Astrocyte (in vitro differentiated cells and primary cell): ENCODE measurements at regions not wholly inside any gene's neighbourhood (a gene's known extent, or its start where the extent isn't known, plus 50 kb on each side); places are given as distances from the start of the nearest gene placed in this dataset.

ENCODE experiments used
- DNase-seq: peaks from one replicate; pipeline ENCODE4 v3.0.0-alpha.2; 2010; ENCODE audit warnings: low read depth
- FAIRE-seq: peaks from 2 replicates; lab custom pipeline; 2011; peaks lifted over from hg19 to GRCh38; lab: Jason Lieb, UNC
- H2AFZ ChIP-seq: 2 replicates; pipeline ENCODE4 v1.6.0; 2012; ENCODE audit warnings: low read depth, low read length, inconsistent platforms
- H3K27ac ChIP-seq: 2 replicates; pipeline ENCODE4 v1.5.1; 2011; ENCODE audit warnings: low read depth, low read length, inconsistent platforms
- H3K27me3 ChIP-seq: 2 replicates; pipeline ENCODE4 v1.6.0; 2011; ENCODE audit warnings: low read length, inconsistent platforms; ENCODE audit not compliant: insufficient read depth
- H3K36me3 ChIP-seq: 2 replicates; pipeline ENCODE4 v1.5.1; 2011; ENCODE audit warnings: low read length, inconsistent platforms; ENCODE audit not compliant: insufficient read depth
- H3K4me1 ChIP-seq: 2 replicates; pipeline ENCODE4 v1.5.1; 2011; ENCODE audit warnings: low read length, inconsistent platforms; ENCODE audit not compliant: insufficient read depth
- H3K4me2 ChIP-seq: 2 replicates; pipeline ENCODE4 v1.6.0; 2012; ENCODE audit warnings: low read length, inconsistent platforms
- H3K4me3 ChIP-seq: 2 replicates; pipeline ENCODE4 v1.5.1; 2011; ENCODE audit warnings: low read depth, mild to moderate bottlenecking, low read length, inconsistent platforms; ENCODE audit not compliant: insufficient read depth
- H3K79me2 ChIP-seq: 2 replicates; pipeline ENCODE4 v1.6.0; 2012; ENCODE audit warnings: mild to moderate bottlenecking, low read length, inconsistent platforms; ENCODE audit not compliant: insufficient read depth
- H3K9ac ChIP-seq: 2 replicates; pipeline ENCODE4 v1.6.0; 2012; ENCODE audit warnings: mild to moderate bottlenecking, low read length, inconsistent platforms
- H3K9me3 ChIP-seq: 2 replicates; pipeline ENCODE4 v1.5.1; 2012; ENCODE audit warnings: low read depth, mild to moderate bottlenecking, low read length, inconsistent platforms; ENCODE audit not compliant: insufficient read depth
- H4K20me1 ChIP-seq: 2 replicates; pipeline ENCODE4 v1.6.0; 2012; ENCODE audit warnings: low read length, inconsistent platforms; ENCODE audit not compliant: insufficient read depth
- H3K27ac Mint-ChIP-seq: one replicate; pipeline ENCODE4 v1.8.0; 2021; ENCODE audit warnings: mild to moderate bottlenecking, mixed read lengths; ENCODE audit not compliant: unreplicated experiment
- H3K27me3 Mint-ChIP-seq: one replicate; pipeline ENCODE4 v1.8.0; 2021; ENCODE audit warnings: low read depth, mixed read lengths; ENCODE audit not compliant: unreplicated experiment
- H3K36me3 Mint-ChIP-seq: one replicate; pipeline ENCODE4 v1.8.0; 2021; ENCODE audit warnings: low read depth, mixed read lengths; ENCODE audit not compliant: unreplicated experiment
- H3K4me1 Mint-ChIP-seq: one replicate; pipeline ENCODE4 v1.8.0; 2021; ENCODE audit warnings: low read depth, mixed read lengths; ENCODE audit not compliant: unreplicated experiment
- H3K4me3 Mint-ChIP-seq: one replicate; pipeline ENCODE4 v1.8.0; 2021; ENCODE audit warnings: mild to moderate bottlenecking, moderate library complexity, mixed read lengths; ENCODE audit not compliant: unreplicated experiment
- H3K9me3 Mint-ChIP-seq: one replicate; pipeline ENCODE4 v1.8.0; 2021; ENCODE audit warnings: mild to moderate bottlenecking, mixed read lengths; ENCODE audit not compliant: unreplicated experiment
- CTCF ChIP-seq: IDR thresholded peaks from 2 replicates; pipeline ENCODE4 v1.5.1; 2011; ENCODE audit warnings: low read depth, mild to moderate bottlenecking, inconsistent platforms, low read length, moderate library complexity; ENCODE audit not compliant: insufficient read depth
- EZH2 ChIP-seq: IDR thresholded peaks from 2 replicates; pipeline ENCODE4 v1.6.1; 2012; ENCODE audit warnings: mild to moderate bottlenecking, low read length, inconsistent platforms; ENCODE audit not compliant: insufficient read depth

GRCh38 chr11:133762538-133762937, 82.8 kb downstream of the SPATA19 start:
- no peak for FAIRE-seq

GRCh38 chr11:133753150-133753549, 92.2 kb downstream of the SPATA19 start:
- no peaks in the 10 kb centered on the region for H3K79me2 ChIP-seq
- H3K27me3 ChIP-seq = no peaks in the 10 kb centered on the region
- Mint-ChIP-seq H3K4me3 (no peak overlapping the region), H3K4me1 (peaks cover 2% of the 10 kb centered on the region), H3K36me3 (no peaks in the 10 kb centered on the region), H3K9me3 (peaks cover 2% of the 10 kb centered on the region), H3K27ac (no peak overlapping the region), H3K27me3 (peaks cover 8% of the 10 kb centered on the region)
- H2AFZ ChIP-seq = no peak overlapping the region
- H3K9me3 ChIP-seq = peaks cover 7% of the 10 kb centered on the region
- H3K9ac ChIP-seq = no peak overlapping the region
- H4K20me1 ChIP-seq = no peaks in the 10 kb centered on the region
- H3K4me3 ChIP-seq = no peak overlapping the region
- H3K27ac ChIP-seq = no peak overlapping the region
- H3K4me1 ChIP-seq = no peaks in the 10 kb centered on the region
- no peak for DNase-seq
- TF ChIP-seq EZH2 (no peak), CTCF (no peak)
- no peak overlapping the region for H3K4me2 ChIP-seq
- H3K36me3 ChIP-seq = no peaks in the 10 kb centered on the region
- no peak for FAIRE-seq

More at GRCh38 chr11:133762538-133762937, 82.8 kb downstream of the SPATA19 start:
- H3K79me2 ChIP-seq = no peaks in the 10 kb centered on the region
- H3K27me3 ChIP-seq = no peaks in the 10 kb centered on the region
- no peak overlapping the region for H2AFZ ChIP-seq
- H3K4me3 ChIP-seq = no peak overlapping the region
- no peak for DNase-seq
- Mint-ChIP-seq H3K27me3 (no peaks in the 10 kb centered on the region), H3K9me3 (peaks cover 5% of the 10 kb centered on the region), H3K4me3 (no peak overlapping the region), H3K4me1 (no peaks in the 10 kb centered on the region), H3K36me3 (no peaks in the 10 kb centered on the region), H3K27ac (no peak overlapping the region)
- H3K27ac ChIP-seq = no peak overlapping the region
- H3K9ac ChIP-seq = no peak overlapping the region
- no peak overlapping the region for H3K4me2 ChIP-seq
- TF ChIP-seq EZH2 (no peak), CTCF (no peak)
- H3K36me3 ChIP-seq = no peaks in the 10 kb centered on the region
- peaks cover 7% of the 10 kb centered on the region for H3K9me3 ChIP-seq
- no peaks in the 10 kb centered on the region for H3K4me1 ChIP-seq
- H4K20me1 ChIP-seq = no peaks in the 10 kb centered on the region

GRCh38 chr11:133749841-133750240, 95.5 kb downstream of the SPATA19 start:
- no peak overlapping the region for H3K9ac ChIP-seq
- H3K27ac ChIP-seq = no peak overlapping the region
- no peak overlapping the region for H2AFZ ChIP-seq
- H3K4me1 Mint-ChIP-seq = peaks cover 7% of the 10 kb centered on the region
- H3K4me3 Mint-ChIP-seq = no peak overlapping the region
- H3K27me3 ChIP-seq = no peaks in the 10 kb centered on the region
- H3K4me1 ChIP-seq = no peaks in the 10 kb centered on the region
- no peaks in the 10 kb centered on the region for H4K20me1 ChIP-seq
- H3K27ac Mint-ChIP-seq = no peak overlapping the region
- no peak overlapping the region for H3K4me2 ChIP-seq
- peaks cover 5% of the 10 kb centered on the region for H3K9me3 ChIP-seq
- H3K9me3 Mint-ChIP-seq = peaks cover 2% of the 10 kb centered on the region
- H3K36me3 Mint-ChIP-seq = no peaks in the 10 kb centered on the region
- no peaks in the 10 kb centered on the region for H3K36me3 ChIP-seq
- no peak overlapping the region for H3K4me3 ChIP-seq
- DNase-seq = no peak
- no peak for TF ChIP-seq EZH2
- TF ChIP-seq CTCF = no peak
- no peak for FAIRE-seq
- H3K27me3 Mint-ChIP-seq = peaks cover 14% of the 10 kb centered on the region
- H3K79me2 ChIP-seq = no peaks in the 10 kb centered on the region
